NOMO-1 treated with dmso at 0.1 percent for 144 hours (cell line): ENCODE measurements at regions not wholly inside any gene's neighbourhood (a gene's known extent, or its start where the extent isn't known, plus 50 kb on each side); places are given as distances from the start of the nearest gene placed in this dataset.
"Not testable (repeated sequence)": the region's sequence is repeated elsewhere in the genome, so short reads cannot be mapped to it uniquely, and the experiment has no call there.

Source experiments
- DNase-seq: peaks from one replicate; lab custom pipeline; 2025; ENCODE audit not compliant: unreplicated experiment; lab: John Stamatoyannopoulos, UW

DNA sequence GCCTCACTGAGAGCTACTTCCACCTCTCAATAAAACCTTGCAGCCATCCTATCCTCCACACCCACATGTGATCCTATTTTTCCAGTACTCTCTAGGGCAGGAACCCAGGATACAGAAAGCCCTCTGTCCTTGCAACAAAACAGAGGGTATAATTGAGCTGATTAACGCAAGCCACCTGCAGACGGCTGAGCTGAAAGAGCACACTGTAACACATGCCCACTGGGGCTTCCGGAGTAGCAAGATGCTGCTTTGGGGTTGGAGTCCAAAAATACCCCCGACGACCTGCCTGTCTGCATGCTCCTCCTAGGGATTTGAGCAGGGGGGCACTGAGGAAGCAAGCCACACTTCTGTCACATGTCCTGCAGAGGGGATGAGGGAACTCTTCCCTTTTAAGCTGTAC, 401.1 kb upstream of the FOXG1 start:
- no peak for DNase-seq

DNA sequence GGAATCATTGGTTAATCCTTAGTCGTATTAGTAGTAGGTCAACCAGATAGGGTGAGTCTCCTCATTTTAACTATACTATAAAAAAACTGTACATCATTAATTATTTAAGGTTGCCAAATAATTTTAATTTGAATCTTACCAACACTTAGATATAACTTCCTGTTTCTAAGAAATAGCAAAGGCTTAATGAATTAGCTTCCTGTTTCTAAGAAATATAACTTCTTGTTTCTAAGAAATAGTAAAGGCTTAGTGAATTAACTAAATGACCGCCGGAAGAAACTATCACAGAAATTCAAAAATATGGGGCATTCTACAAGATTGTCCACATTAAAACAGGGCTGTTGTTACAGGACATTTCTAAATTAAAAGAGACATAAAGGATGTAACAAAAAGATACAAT, 392.9 kb upstream of the FOXG1 start:
- no peak for DNase-seq

DNA sequence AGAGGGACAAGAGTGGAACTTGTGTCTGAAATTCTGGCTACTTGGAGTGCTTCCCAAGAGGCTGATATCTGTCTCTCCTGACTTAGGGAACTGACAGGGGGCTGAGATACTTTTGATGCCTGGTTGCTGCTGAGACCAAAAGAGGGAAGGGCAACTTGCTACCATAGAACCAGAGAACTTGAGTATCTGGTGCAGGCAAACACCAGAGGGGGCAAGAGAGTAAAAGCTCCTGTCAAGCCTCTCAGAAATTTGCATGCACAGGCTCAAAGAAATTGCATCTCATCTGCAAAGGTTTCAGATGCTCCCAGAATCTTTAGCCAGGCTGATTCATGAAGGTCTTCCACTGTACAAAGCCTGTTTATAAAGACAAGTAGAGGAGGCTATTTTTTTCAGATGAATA, 391.3 kb upstream of the FOXG1 start:
- no peak for DNase-seq

DNA sequence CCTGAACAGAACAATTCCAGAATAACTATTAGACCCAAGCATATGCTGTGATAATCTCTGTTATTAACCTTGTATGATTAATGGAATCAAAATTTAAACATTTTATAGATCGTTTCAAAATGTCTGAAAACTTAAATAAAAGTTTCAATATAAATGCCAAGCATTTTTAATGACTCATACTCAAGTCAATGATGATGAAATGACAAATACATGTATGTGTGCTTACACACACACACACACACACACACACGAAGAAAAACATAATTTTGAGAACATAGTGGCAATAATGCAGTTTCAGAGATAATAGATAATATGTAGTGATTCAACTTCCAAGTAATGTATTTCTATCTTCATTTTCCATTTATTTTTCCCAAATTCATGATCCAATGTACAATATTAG, 384.9 kb upstream of the FOXG1 start:
- no peak for DNase-seq

DNA sequence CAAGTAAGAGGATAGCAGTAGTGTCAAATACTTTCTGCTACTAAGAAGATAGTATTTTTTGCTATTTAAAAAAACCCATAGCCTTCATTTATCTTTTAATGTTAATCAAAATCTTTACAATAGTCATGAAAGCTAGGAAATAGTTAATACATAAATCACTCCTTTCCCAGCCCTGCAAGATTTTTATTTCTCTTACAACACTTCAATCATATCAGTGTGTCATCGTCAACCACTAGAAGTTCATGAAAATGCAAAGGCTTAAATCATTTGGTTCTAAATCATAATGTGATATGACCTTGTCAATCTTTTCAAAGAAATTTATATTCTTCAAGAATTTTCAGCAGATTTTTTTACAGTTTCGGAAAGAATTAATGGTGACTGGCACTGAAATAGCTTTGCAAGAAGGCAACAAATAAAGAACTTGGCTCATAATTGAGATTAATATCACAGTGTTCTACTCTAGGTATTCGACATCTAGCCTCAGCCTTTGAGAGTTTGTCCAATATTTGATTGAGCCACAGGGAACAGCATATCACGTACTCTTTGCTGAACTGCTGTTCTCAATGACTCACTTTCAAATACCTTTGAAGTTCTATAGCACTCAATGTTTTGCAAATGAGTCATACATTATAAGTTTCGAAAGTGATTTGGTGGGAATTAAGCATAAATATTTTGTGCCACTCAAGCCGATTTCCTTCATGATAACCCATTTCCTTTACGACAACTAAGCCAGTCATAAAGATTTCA, 384.0 kb upstream of the FOXG1 start:
- DNase-seq: no peak

DNA sequence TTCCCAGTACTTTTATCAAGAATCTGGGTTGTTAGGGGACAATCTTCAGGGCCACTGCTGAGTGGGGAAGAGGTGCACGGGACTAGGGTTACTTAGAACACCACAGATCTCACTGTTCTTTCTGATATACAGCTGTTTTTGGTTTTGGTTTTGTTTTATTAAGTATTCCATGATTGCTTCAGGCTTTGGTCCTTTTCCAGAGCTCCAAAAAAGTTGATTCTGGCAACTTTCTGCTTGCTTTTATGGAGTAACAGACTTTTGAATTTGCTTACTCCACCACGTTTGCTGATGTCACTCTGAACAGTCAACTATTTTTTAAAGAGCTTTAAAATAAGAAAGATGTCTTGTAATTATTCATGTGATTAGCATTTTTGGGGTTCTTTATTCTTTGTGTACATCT, 368.1 kb upstream of the FOXG1 start:
- DNase-seq: no peak

DNA sequence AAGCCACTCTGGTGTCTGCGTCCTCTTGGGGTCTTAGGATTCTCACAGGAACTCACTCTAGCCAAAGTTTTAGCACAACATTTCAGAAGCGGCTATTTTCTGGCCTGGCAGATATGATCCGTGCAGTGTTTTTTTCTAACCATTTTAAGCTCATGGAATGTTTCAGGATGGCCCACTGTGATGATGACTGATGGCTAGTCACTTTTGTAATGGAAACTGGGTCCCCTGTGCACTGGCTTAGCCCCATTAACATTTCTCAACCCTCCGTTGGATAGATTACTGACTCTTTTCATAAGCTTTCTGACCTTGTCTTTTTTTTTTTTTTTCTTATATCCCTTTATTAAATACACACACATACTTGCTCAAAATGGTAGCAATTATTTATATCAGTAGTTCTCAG, 364.9 kb upstream of the FOXG1 start:
- DNase-seq: not testable (repeated sequence)

DNA sequence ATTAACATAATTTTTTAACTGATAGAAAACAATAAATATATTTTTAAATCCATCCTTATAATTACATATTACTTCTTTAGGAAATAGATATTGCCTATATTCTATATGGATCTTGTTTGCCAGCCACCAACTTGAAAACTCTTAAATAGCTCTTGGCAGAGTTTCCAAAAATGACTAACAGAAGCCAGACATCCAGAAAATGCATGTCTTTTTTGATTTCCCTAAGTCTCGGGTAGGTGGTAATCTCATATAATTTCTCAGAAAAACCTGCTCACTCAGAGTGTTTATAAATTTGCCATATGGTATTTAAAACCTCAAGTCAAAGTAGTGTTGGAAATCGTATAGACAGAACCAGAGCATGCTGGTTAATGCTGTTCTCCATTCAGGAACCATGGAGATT, 360.4 kb upstream of the FOXG1 start:
- no peak for DNase-seq

DNA sequence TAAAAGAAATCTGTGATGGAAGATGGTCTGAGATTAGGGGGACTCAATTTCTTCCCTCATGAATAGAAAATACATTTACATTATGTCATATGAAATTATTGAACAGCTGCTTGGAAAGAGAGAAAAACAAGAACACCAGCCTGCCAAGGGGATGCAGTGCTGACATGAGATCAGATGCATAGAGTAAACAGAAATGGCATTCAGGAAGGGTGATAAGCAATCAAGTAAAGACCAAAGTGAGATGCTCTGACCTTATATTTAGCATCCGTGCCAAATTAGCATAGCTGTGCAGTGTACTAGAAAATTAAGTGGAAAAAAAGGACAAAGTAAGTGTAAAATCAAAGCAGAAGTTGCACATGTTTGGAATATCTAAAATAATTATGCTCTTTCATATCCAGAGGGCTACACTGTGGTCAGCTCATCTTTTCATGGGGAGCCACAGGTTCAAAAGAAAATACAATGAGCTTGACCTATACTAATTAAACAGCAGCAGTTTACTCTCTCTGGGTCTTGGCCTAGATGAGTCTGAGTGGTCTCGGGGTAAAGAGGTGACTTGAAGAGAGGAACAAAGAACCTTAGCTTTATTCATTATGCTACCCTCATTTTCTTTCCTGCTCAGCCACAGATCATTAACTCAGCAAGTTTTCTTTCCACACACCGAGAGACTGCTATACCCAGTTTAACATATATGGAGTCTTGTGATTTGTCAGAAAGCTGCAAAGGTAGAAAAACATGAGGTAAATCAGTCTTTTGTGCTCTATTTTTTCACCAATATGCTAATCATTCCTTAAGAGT, 359.4 kb upstream of the FOXG1 start:
- no peak for DNase-seq

DNA sequence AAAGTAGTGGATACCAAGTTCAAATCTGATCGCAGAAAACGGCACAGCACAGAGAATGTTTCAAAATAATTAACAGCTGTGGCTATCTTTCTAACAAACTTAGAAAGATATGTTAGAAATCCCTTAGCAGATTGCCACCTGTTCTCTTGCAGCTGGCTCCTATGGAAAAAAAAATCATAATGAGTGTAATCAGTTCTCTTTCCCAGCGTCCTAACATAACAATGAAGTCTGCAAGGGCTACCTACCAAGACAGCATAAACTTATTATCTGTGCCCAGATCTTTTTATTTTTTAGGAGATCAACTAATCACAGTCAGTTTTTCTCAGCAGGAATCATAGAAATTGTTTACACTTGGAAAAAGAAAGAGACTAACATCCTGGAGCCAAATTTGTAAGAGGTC, 358.6 kb upstream of the FOXG1 start:
- DNase-seq: no peak

DNA sequence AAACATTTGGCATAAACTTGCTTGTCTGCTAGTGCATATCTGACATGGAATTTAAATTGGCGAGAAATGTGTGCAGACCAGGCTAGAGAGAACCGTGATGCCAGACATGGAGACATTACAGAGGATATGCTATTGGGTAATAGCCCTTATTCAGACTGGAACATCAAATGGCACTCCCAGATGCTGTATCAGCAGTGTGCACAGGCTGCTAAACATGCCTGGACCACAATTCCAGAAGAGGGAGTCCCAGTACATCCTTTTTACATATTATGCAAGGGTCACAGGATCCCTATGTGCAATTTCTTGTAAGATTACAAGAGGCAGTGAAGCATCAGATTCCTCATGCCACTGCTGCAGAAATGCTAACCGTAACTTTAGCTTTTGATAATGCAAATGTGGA, 354.5 kb upstream of the FOXG1 start:
- DNase-seq: no peak

DNA sequence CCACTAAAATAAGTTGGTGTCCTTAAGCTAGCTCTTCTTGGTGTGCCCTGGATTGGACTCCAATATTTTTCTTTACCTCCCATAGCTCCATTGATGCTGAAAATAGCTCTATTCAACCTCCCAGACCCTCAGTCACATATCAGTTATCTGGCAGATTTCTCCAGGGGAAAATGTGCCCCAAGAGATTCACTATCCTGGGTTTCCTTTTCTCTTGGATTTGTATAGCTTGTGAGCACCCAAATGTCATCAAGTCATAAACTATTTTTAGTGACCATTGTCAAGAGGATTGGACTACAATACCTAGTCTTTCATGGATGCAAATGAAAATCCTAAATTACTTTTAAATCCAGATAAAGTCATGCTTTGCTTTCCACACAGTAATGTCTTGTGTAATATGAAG, 339.6 kb upstream of the FOXG1 start:
- DNase-seq: no peak

DNA sequence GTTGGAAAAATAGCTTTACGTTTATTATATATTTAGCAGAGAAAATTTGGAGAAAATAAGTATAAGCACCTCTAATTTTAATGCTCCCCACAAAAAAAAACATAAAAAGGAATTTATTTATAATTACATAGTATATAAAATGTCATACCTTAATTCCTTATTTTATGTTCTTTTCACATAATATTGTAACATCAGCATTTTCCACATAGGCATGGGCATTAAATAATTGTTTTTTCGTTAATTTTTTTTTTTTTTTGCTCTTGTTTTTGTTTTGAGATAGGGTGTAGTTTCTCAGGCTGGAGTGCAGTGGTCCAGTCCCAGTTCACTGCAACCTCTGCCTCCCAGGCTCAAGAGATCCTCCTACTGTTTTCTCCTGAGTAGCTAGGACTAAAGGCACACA, 329.8 kb upstream of the FOXG1 start:
- DNase-seq: no peak

DNA sequence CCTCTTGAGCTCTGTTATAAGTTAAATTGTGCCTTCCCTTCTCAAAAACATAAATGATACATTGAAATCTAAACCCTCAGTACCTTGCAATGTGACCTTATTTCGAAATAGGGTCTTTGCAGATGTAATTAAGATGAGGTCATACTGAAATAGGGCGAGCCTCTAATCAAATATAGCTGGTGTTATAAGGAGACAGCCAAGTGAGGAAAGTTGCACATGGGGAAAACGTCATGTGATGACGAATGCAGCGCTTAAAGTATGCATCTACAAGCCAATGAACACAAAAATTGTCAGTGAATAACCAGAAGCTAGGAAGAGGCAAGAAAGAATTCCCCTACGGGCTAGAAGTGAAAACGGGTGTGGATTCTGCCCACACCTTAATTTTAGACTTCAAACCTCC, 305.2 kb upstream of the FOXG1 start:
- no peak for DNase-seq

DNA sequence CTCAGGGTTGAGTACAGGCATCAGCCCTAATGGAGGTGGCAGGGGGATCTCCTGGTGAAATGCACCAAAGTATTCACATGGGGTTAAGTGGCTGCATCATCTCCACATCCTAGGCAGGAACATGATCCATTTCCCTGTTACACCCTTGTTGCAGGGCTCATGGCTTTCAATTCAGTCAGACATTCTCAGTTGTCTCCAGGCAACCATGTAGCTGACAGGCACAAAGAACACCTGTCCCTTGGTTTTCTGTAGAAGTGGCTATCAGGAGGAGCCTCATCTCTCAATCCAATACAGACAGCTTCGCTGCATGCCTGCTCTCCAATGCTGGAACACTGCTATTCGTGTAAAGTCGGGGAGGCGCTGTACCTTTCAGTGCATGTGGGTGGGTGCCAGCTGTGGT, 299.0 kb upstream of the FOXG1 start:
- DNase-seq: no peak

DNA sequence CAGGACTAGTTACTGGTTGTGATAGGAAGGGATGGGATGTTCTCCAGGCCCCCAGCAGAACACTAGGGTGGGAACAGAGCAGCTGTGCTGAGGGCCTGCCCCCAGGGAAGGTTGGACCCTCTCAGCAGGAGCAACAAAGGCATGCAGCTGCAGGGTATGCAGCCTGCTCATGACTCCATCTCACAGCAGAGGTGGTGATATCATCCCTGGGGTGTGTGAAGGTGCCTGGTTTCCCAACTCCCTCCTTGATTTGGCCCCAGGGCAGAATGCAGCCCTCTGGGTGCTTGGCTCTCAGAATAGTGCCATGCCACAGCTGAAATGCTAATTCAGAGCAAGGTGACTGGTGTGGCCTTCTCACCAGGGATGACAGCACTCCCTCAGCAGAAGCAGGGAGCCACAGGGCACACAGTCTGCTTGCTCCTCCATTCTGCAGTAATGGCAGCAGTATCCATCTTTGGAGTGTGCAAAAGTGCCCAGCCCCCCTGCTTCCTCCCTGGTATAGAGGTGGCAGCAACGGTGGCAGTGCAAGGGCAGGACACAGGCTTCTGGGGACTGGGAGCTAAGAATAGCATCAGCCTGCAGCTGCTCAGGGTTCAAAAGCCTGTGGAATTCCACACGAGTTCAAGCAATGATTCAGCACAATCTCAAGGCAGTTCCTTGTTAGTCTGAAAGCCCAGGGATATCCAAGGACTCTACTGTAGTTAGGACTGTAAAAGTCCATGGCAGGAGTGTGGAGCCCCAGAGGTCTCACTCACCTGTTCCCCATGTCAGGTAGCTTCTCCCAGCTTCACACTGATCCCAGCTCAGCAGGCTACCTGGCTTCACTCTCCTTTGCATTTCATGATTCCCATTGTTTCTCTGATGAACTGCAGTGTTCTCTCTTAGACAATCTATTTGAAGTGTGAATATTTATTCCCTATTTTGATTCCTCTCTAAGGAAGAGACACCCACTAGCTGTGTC, 298.1 kb upstream of the FOXG1 start:
- DNase-seq: no peak

DNA sequence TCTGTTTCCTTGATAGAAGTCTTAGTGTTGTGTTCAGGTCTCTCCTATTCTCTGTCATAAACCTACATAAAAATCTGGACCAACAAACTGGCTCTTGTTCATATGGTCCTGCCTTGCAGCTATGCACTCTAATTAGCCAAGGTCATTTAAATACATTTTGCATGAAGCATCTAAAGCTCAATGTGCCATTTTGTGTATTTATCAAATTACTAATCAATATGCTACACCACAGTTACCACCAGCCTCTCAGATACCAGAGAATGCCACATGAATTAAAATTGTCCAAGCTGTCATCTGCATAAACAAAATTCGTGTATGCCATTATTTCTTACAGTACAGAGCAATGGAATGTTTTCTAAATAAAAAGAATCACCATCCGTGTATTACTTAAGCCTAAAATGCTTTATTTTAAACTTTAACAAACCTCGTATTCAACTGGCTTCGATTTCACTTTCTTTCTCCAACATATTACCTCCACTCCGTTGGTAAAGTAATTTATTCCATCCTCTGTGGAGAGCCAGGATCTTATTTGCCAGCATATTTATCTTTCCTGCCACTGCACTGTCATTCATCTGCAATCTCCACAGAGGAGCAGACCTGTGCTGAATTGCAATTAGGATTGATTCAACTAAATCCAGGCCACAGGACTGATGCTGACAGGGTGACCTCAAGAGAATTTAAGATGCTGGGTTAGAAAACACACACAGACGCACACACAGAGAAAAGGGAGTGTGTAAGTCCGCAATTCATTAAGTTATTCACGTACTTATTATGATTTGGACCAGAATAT, 284.1 kb upstream of the FOXG1 start:
- DNase-seq: no peak

DNA sequence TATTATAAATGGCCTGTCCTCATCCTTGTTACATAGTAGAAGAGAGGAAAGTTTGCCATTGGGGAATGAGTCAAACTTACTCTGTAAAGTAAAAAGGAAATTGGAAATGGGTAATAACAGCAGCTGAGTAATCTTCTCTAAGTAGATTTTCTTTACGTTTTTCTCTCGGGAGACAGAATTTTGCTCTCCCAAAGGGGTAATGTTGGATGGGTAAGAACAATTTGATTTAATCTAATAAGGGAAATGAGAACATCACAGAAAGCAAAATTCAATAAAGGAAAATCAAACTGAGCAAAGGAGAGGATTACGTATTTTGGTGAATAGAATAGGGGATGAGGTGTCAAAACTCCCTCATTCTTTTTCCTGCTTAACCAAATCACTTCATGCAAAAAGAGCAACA, 283.1 kb upstream of the FOXG1 start:
- DNase-seq: no peak

DNA sequence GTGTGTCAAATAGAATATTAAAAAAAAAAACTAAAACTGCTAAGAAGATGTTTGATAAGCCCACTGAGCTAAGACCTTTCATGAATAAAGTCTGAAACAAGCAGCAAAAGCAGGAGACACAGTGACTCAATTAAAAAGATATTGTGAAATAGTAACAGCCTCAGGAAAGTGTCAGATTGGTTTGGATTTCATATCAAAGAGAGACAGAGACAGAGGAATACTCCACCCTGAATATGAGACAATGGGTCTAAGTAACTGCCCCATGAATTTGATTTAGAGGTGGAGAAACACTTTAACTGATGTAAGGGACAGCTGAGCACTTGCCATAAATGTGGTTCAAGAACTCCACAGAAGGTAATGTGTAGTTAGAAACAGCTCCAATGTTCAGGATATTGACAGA, 277.9 kb upstream of the FOXG1 start:
- DNase-seq: no peak

DNA sequence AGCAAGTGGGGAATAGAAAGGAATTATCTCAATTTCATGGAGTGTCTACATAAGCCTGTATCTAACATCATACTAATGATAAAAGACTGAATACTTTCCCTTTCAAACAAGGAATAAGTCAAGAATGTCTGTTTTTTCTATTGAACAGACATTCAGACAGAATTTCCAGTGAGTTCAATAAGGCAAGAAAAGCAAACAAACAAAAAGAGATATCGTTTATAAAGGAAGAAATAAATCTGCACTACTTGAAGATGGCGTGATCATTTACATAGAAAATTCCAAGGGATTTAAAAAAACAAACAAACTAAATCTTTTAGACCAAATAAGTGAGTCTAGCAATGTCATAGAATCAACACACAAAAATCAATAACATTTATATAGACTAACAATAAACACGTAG, 273.1 kb upstream of the FOXG1 start:
- DNase-seq: no peak

DNA sequence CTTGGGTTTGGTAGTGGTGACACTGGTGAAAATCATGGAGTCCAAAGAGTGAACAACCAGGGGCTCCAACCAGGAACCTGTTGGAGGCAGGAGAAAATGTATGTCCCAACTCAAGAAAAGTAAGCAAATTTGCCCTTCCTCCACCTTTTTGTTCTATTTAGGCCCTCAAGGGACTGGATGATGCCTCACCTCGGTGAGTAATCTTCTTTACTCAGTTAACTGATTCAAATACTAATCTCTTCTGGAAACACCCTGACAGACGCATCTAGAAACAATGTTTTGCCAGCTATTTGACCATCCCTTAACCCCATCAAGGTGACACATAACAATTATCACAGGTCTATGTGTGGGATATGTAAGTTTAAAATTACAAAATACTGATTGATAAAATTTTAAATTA, 272.4 kb upstream of the FOXG1 start:
- no peak for DNase-seq
